GM12878 (cell line): ENCODE measurements at regions not wholly inside any gene's neighbourhood (a gene's known extent, or its start where the extent isn't known, plus 50 kb on each side); places are given as distances from the start of the nearest gene placed in this dataset.

Experiments used
- ATAC-seq: fragments of 200-7000 bp; cut with Tn5 transposase; 3 replicates; pipeline ENCODE4 v1.9.1; 2020; ENCODE audit warnings: mild to moderate bottlenecking, moderate library complexity
- BruUV-seq: library from RNA; stranded (reverse); fragments of 400-500 nt; replicated peaks from 2 replicates; lab custom pipeline; 2021; lab: Mats Ljungman, UMichigan
- CTCF ChIA-PET: fragments of 300-600 bp; sonication (Branson Sonifier 250); formaldehyde crosslinking; extraction: SDS; loops from one replicate; lab custom pipeline; 2021; ENCODE audit warnings: inconsistent platforms; lab: Yijun Ruan, JAX
- POLR2A ChIA-PET: fragments of 350-600 bp; formaldehyde crosslinking; extraction: SDS; loops from one replicate; lab custom pipeline; 2021; ENCODE audit warnings: inconsistent platforms; lab: Charles Lee
- RAD21 ChIA-PET: fragments of 300-600 bp; sonication (Branson Sonifier 250); formaldehyde crosslinking; loops from one replicate; lab custom pipeline; 2023; ENCODE audit warnings: antibody characterized with exemption; ENCODE audit not compliant: unreplicated experiment; lab: Charles Lee
- SMC1A ChIA-PET: fragments of 300-600 bp; sonication (Branson Sonifier 250); formaldehyde crosslinking; loops from one replicate; lab custom pipeline; 2023; ENCODE audit not compliant: unreplicated experiment, uncharacterized antibody; lab: Charles Lee
- DNase-seq: peaks from one replicate; pipeline ENCODE4 v3.0.0-alpha.2; 2011; ENCODE audit warnings: low read depth, low spot score
- FAIRE-seq: peaks from 3 replicates; lab custom pipeline; 2011; peaks lifted over from hg19 to GRCh38; lab: Jason Lieb, UNC
- H2AFZ ChIP-seq: 2 replicates; pipeline ENCODE4 v1.6.0; 2011; ENCODE audit warnings: low read depth, low read length, control low read depth; ENCODE audit not compliant: control insufficient read depth
- H3K27ac ChIP-seq: 2 replicates; pipeline ENCODE4 v1.5.1; 2011; ENCODE audit warnings: control low read depth; ENCODE audit not compliant: control insufficient read depth, insufficient read depth
- H3K27me3 ChIP-seq, 2 experiments: replicated peaks in 1 of 2; 2 replicates each; pipeline versions ENCODE4 v1.6.0 to v1.6.1; 2011; ENCODE audit warnings: low read length in 1 of 2; ENCODE audit not compliant: control insufficient read depth in 2 of 2, insufficient read depth in 2 of 2
- H3K36me3 ChIP-seq, 2 experiments: 2 replicates each; pipeline ENCODE4 v1.5.1; 2011; ENCODE audit warnings: low read length in 1 of 2; ENCODE audit not compliant: control insufficient read depth in 2 of 2, insufficient read depth in 2 of 2
- H3K4me1 ChIP-seq: 2 replicates; pipeline ENCODE4 v1.6.1; 2011; ENCODE audit warnings: mild to moderate bottlenecking, low read length, moderate library complexity, mixed read lengths; ENCODE audit not compliant: control insufficient read depth, insufficient read depth
- H3K4me2 ChIP-seq: 2 replicates; pipeline ENCODE4 v1.6.0; 2011; ENCODE audit warnings: control low read depth; ENCODE audit not compliant: control insufficient read depth, insufficient read depth
- H3K4me3 ChIP-seq: fragments of 200-600 bp; sonication (generic); 2 replicates; pipeline ENCODE4 v1.5.1; 2016
- H3K79me2 ChIP-seq: 2 replicates; pipeline ENCODE4 v1.6.0; 2011; ENCODE audit warnings: low read length; ENCODE audit not compliant: control insufficient read depth, insufficient read depth
- H3K9ac ChIP-seq: 2 replicates; pipeline ENCODE4 v1.8.0; 2011; ENCODE audit warnings: low read length, control low read depth, mixed read lengths; ENCODE audit not compliant: control insufficient read depth, insufficient read depth
- H3K9me3 ChIP-seq: replicated peaks from 3 replicates; pipeline ENCODE4 v1.5.1; 2011; ENCODE audit warnings: mild to moderate bottlenecking, low read length; ENCODE audit not compliant: control insufficient read depth, insufficient read depth
- H4K20me1 ChIP-seq: 2 replicates; pipeline ENCODE4 v1.6.0; 2011; ENCODE audit not compliant: control insufficient read depth, insufficient read depth
- ATF2 ChIP-seq: IDR thresholded peaks from 2 replicates; pipeline ENCODE4 v1.6.1; 2012; ENCODE audit warnings: low read length, inconsistent platforms
- CBFB ChIP-seq: IDR thresholded peaks from 2 replicates; pipeline ENCODE4 v1.6.1; 2016; ENCODE audit warnings: antibody characterized with exemption, low read depth
- E2F4 ChIP-seq: IDR thresholded peaks from 2 replicates; pipeline ENCODE4 v1.6.1; 2012; ENCODE audit warnings: low read depth, low read length, improper control_type of control experiment
- MEF2B ChIP-seq: fragments of 450-650 bp; IDR thresholded peaks from 2 replicates; pipeline ENCODE4 v1.6.1; 2018; ENCODE audit warnings: mild to moderate bottlenecking, moderate library complexity; ENCODE audit not compliant: partially characterized antibody, poor library complexity, severe bottlenecking
- NKRF ChIP-seq: fragments of 450-650 bp; conservative IDR thresholded peaks from 2 replicates; pipeline ENCODE4 v1.6.1; 2017; ENCODE audit warnings: mild to moderate bottlenecking, moderate library complexity
- RELA ChIP-seq: fragments of 450-650 bp; IDR thresholded peaks from 2 replicates; pipeline ENCODE4 v1.8.0; 2014; ENCODE audit warnings: borderline replicate concordance; ENCODE audit not compliant: partially characterized antibody
- SIX5 ChIP-seq: IDR thresholded peaks from 2 replicates; pipeline ENCODE4 v1.6.1; 2011; ENCODE audit warnings: mild to moderate bottlenecking, low read depth, low read length, moderate library complexity; ENCODE audit not compliant: severe bottlenecking
- YY1 ChIP-seq: IDR thresholded peaks from 2 replicates; pipeline ENCODE4 v1.6.1; 2011; ENCODE audit warnings: low read depth, mild to moderate bottlenecking, low read length
- ZBTB40 ChIP-seq: fragments of 450-650 bp; IDR thresholded peaks from 2 replicates; pipeline ENCODE4 v1.6.1; 2016; ENCODE audit warnings: mild to moderate bottlenecking, moderate library complexity, borderline replicate concordance
- WGBS: methylation state at CpG from one replicate; pipeline ENCODE4 v1.1.6; 2016; ENCODE audit warnings: low lambda C conversion rate; ENCODE audit not compliant: insufficient replicate concordance, insufficient coverage; ENCODE audit errors: missing lambda C conversion rate; 5-methylcytosine and 5-hydroxymethylcytosine counted together
- in situ Hi-C: fragments of 300-500 bp; cut with MboI; formaldehyde crosslinking; loops from 9 replicates; pipeline ENCODE4 v1.14.3; 2018; ENCODE audit warnings: mixed read lengths
- intact Hi-C: fragments of 100-400 bp; cut with micrococcal nuclease; formaldehyde crosslinking; loops from one replicate; pipeline ENCODE4 v1.14.2; 2022; ENCODE audit not compliant: unreplicated experiment

- H3K79me2 ChIP-seq: no peaks in the 10 kb centered on the region
- 0% methylated on average over 2 of the region's 2 CpGs for WGBS
- H3K27ac ChIP-seq: no peak overlapping the region
- POLR2A ChIA-PET: no interaction called here
- H2AFZ ChIP-seq: no peak overlapping the region
- RAD21 ChIA-PET: no interaction called here
- no peaks in the 10 kb centered on the region for H3K36me3 ChIP-seq
- no peaks in the 10 kb centered on the region for H3K9me3 ChIP-seq
- no peak overlapping the region for H3K4me2 ChIP-seq
- H3K4me1 ChIP-seq: no peaks in the 10 kb centered on the region
- in situ Hi-C loops: no loop called here
- no peaks in the 10 kb centered on the region for H4K20me1 ChIP-seq
- CTCF ChIA-PET: no interaction called here
- no peak overlapping the region for H3K9ac ChIP-seq
- no peak for TF ChIP-seq SIX5
- TF ChIP-seq ATF2: no peak
- TF ChIP-seq NKRF: no peak
- no peak for TF ChIP-seq E2F4
- no peak for TF ChIP-seq RELA
- no peak for TF ChIP-seq ZBTB40
- no peak for TF ChIP-seq MEF2B
- TF ChIP-seq CBFB: no peak
- no peak for TF ChIP-seq YY1
- TF ChIP-seq, all 136 proteins: peak for 0
- Histone ChIP-seq H3K27me3 (peaks cover 0 to 1% of the 10 kb centered on the region in 2 experiments; a peak in 1 of 4 replicates), H3K4me3 (no peak overlapping the region)
- ATAC-seq (no peak), DNase-seq (no peak), FAIRE-seq (no peak)
- intact Hi-C loops: no loop called here
- BruUV-seq: no TSS peak
- SMC1A ChIA-PET: no interaction called here
Measured at GRCh38 chr5:57346328-57346727, 136.3 kb downstream of the ACTBL2 start.
